Nephron progenitor cell (in vitro differentiated cells): ENCODE measurements at regions not wholly inside any gene's neighbourhood (a gene's known extent, or its start where the extent isn't known, plus 50 kb on each side); places are given as distances from the start of the nearest gene placed in this dataset.

ENCODE experiments used
- DNase-seq: peaks from one replicate; pipeline ENCODE4 v3.0.0; 2021
- H3K27ac Mint-ChIP-seq: 2 replicates; pipeline ENCODE4 v1.8.0; 2021; ENCODE audit warnings: mild to moderate bottlenecking, moderate library complexity, mixed read lengths
- H3K27me3 Mint-ChIP-seq: 2 replicates; pipeline ENCODE4 v1.8.0; 2021; ENCODE audit warnings: mild to moderate bottlenecking, low read depth, mixed read lengths; ENCODE audit not compliant: poor library complexity
- H3K36me3 Mint-ChIP-seq: 2 replicates; pipeline ENCODE4 v1.8.0; 2021; ENCODE audit warnings: low read depth, mixed read lengths
- H3K4me1 Mint-ChIP-seq: 2 replicates; pipeline ENCODE4 v1.8.0; 2021; ENCODE audit warnings: mixed read lengths
- H3K4me3 Mint-ChIP-seq: 2 replicates; pipeline ENCODE4 v1.8.0; 2021; ENCODE audit warnings: mild to moderate bottlenecking, moderate library complexity, mixed read lengths
- H3K9me3 Mint-ChIP-seq: 2 replicates; pipeline ENCODE4 v1.8.0; 2021; ENCODE audit warnings: mild to moderate bottlenecking, moderate library complexity, mixed read lengths
- TF ChIP-seq, protein P1 (sequence below): fragments of 200-600 bp; sonication (generic); IDR thresholded peaks from 2 replicates; pipeline ENCODE4 v1.5.0; 2021; ENCODE audit warnings: antibody characterized with exemption

DNA sequence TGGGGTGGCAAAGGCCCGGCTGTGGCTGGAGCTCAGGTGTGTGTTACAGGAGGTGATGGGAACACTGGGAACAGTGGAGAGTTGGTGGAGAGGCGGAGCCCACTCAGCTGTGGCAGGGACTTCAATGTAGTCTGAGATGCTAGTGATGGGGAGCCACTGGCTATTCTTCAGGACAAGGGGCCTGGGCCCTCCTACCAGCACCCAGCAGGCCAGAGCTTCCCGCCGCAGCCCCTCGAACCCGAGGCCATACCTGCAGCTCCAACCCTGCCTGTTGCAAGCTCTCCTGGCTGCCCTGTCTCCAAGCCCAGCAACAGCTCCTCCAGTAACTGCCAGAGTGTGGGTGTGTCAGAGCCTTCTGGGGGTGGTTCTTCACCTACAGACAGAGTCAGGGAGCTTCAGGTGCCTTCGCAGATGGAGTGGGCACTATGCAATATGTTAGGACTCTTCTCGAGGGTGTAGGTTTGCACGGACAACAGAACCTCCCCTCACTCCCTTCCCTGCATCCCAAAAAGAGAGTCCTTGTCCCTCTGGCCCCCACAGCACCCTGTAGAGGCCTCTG, 146.2 kb upstream of the MLN start:
- no peaks in the 10 kb centered on the region for H3K36me3 Mint-ChIP-seq
- no peak for DNase-seq
- no peaks in the 10 kb centered on the region for H3K9me3 Mint-ChIP-seq
- no peak overlapping the region for H3K4me3 Mint-ChIP-seq
- peaks cover 27% of the 10 kb centered on the region for H3K27me3 Mint-ChIP-seq
- H3K4me1 Mint-ChIP-seq, result peaks cover 38% of the 10 kb centered on the region
- H3K27ac Mint-ChIP-seq, result no peak overlapping the region
- TF ChIP-seq, protein P1, sequence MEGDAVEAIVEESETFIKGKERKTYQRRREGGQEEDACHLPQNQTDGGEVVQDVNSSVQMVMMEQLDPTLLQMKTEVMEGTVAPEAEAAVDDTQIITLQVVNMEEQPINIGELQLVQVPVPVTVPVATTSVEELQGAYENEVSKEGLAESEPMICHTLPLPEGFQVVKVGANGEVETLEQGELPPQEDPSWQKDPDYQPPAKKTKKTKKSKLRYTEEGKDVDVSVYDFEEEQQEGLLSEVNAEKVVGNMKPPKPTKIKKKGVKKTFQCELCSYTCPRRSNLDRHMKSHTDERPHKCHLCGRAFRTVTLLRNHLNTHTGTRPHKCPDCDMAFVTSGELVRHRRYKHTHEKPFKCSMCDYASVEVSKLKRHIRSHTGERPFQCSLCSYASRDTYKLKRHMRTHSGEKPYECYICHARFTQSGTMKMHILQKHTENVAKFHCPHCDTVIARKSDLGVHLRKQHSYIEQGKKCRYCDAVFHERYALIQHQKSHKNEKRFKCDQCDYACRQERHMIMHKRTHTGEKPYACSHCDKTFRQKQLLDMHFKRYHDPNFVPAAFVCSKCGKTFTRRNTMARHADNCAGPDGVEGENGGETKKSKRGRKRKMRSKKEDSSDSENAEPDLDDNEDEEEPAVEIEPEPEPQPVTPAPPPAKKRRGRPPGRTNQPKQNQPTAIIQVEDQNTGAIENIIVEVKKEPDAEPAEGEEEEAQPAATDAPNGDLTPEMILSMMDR, result no peak

DNA sequence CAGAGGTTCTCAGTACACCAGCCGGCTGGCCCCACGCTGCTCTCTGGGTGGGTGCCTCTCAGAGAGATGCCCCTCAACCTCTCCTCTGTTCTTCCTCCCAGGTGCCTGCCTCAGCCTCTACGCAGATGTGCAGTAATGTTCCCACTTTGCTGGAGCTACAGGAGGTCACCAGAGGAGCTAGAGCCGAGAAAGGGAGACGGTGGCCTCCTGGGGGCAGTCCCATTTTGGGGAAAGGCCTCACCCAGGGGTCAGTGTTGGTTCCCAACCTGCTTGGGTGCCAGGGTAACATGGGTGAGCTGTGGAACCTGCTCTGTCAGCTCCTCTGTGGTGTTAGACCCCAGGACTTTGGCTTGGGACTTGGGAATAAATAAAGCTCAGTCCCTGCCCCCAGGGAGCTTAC, 145.3 kb upstream of the MLN start:
- Mint-ChIP-seq H3K36me3 (no peaks in the 10 kb centered on the region), H3K4me1 (peaks cover 41% of the 10 kb centered on the region), H3K27ac (no peak overlapping the region), H3K4me3 (no peak overlapping the region), H3K9me3 (no peaks in the 10 kb centered on the region), H3K27me3 (peaks cover 25% of the 10 kb centered on the region)
- no peak for DNase-seq
- TF ChIP-seq, protein P1, result no peak

DNA sequence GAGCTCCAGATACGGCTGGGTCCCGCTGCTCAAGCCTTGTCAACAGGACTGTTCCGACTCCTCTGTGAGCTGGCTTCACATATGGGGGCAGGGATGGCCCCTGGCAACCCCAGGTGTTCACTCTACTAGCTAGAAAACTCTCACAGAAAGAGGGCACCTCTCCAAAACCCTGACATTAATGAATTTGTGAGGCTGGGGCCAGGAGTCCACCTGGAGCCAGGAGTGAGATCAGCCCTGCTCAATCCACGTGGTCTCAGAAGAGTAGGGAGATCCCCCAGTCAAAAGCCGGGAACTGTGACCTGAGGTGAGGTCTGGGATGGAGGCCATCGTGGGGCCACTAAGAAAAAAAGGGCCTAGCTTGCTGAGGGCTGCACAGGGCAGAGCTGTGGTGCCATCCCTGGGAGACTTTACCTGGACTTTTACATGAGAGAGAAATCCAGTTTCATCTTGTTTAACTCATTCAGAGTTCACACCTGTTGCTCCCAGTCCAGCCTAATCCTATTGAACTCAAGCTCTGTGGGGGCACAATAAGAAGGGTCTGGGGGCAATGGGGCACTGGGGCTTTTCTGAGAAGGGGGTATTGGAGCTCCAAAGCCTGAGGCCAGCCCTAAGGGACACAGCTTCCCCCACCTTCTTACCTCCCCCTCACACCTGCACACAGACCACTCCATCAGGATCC, 144.3 kb upstream of the MLN start:
- Mint-ChIP-seq H3K36me3 (no peaks in the 10 kb centered on the region), H3K9me3 (no peaks in the 10 kb centered on the region), H3K4me3 (no peak overlapping the region), H3K27me3 (peaks cover 34% of the 10 kb centered on the region), H3K27ac (no peak overlapping the region), H3K4me1 (peaks cover 37% of the 10 kb centered on the region)
- DNase-seq, result no peak
- TF ChIP-seq, protein P1, result no peak

DNA sequence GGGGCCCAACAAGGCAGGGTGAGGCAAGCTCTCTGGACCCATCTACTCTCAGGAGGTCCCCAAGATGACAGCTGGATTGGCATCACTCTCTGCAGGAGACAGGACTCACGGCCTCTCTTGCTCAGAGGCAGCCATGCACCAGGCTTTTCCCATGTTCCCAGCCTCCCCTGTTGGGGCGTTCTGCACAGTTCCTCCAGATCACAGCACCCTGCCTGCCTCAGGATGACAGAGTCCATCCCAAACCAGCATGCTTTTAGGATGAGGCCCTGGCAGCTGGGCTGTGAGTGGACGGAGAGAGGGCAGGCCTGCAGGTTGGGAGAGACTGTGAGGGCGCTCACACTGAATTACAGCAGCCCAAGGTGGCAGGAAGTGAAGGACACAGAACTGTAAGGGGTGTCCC, 143.2 kb upstream of the MLN start:
- Mint-ChIP-seq H3K27ac (peak overlapping the region; percentile 77), H3K4me3 (no peak overlapping the region), H3K4me1 (peaks cover 37% of the 10 kb centered on the region), H3K27me3 (peaks cover 31% of the 10 kb centered on the region), H3K9me3 (no peaks in the 10 kb centered on the region), H3K36me3 (no peaks in the 10 kb centered on the region)
- DNase-seq, result no peak
- TF ChIP-seq, protein P1, result no peak

DNA sequence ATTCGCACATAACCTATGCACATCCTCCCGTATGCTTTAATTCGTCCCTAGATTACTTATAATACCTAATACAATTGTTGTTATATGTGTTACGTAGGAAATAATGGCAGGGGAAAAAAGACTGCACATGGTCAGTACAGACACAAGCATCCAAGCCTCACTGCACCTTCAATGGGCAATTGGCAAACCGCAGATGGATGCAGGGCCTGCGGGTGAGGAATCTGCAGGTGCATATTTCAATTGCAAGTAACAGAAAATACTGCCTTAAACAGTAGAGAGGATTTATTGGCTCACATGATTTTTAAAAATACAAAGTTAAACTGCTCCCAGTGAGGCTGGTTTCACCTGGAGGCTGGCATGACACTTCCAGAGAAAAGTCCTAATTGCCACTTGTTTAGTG, 142.1 kb upstream of the MLN start:
- TF ChIP-seq, protein P1, result no peak
- Mint-ChIP-seq H3K27me3 (peaks cover 31% of the 10 kb centered on the region), H3K27ac (no peak overlapping the region), H3K4me3 (no peak overlapping the region), H3K36me3 (no peaks in the 10 kb centered on the region), H3K4me1 (peaks cover 37% of the 10 kb centered on the region), H3K9me3 (no peaks in the 10 kb centered on the region)
- no peak for DNase-seq
